ENCODE measurements at regions not wholly inside any gene's neighbourhood (a gene's known extent, or its start where the extent isn't known, plus 50 kb on each side); places are given as distances from the start of the nearest gene placed in this dataset.

GRCh38 chr6:159389695-159390094, 220.5 kb downstream of the FNDC1 start:
- 43 to 51% methylated on average over 3 of the region's 3 CpGs for WGBS, 2 donors
- H3K4me1 ChIP-seq: no peaks in the 10 kb centered on the region
- TF ChIP-seq CTCF (IDR thresholded peaks at IDR 0.05): no peak
- TF ChIP-seq POLR2A (IDR thresholded peaks at IDR 0.05): no peak
- no peak for DNase-seq
- intact Hi-C loops (cut with DNase I; ENCODE audit: low total_unique reads): no loop called here
- no peaks in the 10 kb centered on the region for H3K36me3 ChIP-seq (ENCODE audit: low read depth, missing control alignments)
- H3K27ac ChIP-seq: no peak overlapping the region
- H3K9me3 ChIP-seq: no peaks in the 10 kb centered on the region
- H3K4me3 ChIP-seq: no peak overlapping the region
- no peaks in the 10 kb centered on the region for H3K27me3 ChIP-seq

- TF ChIP-seq POLR2A (IDR thresholded peaks at IDR 0.05) (no peak), CTCF (IDR thresholded peaks at IDR 0.05) (no peak)
- H3K27me3 ChIP-seq: no peaks in the 10 kb centered on the region
- no peak for DNase-seq
- intact Hi-C loops (cut with DNase I; ENCODE audit: low total_unique reads): no loop called here
- 91 to 92% methylated on average over 1 of the region's 1 CpG for WGBS, 2 donors
- no peak overlapping the region for H3K27ac ChIP-seq
- no peaks in the 10 kb centered on the region for H3K4me1 ChIP-seq
- no peaks in the 10 kb centered on the region for H3K36me3 ChIP-seq (ENCODE audit: low read depth, missing control alignments)
- H3K9me3 ChIP-seq: no peaks in the 10 kb centered on the region
- H3K4me3 ChIP-seq: no peak overlapping the region
Observed at GRCh38 chr6:159380114-159380513, 210.9 kb downstream of the FNDC1 start.

GRCh38 chr6:159378411-159379328, 209.5 kb downstream of the FNDC1 start:
- H3K4me1 ChIP-seq: no peaks in the 10 kb centered on the region
- TF ChIP-seq POLR2A (IDR thresholded peaks at IDR 0.05): no peak
- no peak for TF ChIP-seq CTCF (IDR thresholded peaks at IDR 0.05)
- H3K27me3 ChIP-seq: no peaks in the 10 kb centered on the region
- H3K4me3 ChIP-seq: no peak overlapping the region
- H3K36me3 ChIP-seq (ENCODE audit: low read depth, missing control alignments): no peaks in the 10 kb centered on the region
- intact Hi-C loops (cut with DNase I; ENCODE audit: low total_unique reads): no loop called here
- WGBS, 2 donors: 71 to 76% methylated on average over 10 of the region's 10 CpGs
- no peaks in the 10 kb centered on the region for H3K9me3 ChIP-seq
- no peak overlapping the region for H3K27ac ChIP-seq
- no peak for DNase-seq

DNA sequence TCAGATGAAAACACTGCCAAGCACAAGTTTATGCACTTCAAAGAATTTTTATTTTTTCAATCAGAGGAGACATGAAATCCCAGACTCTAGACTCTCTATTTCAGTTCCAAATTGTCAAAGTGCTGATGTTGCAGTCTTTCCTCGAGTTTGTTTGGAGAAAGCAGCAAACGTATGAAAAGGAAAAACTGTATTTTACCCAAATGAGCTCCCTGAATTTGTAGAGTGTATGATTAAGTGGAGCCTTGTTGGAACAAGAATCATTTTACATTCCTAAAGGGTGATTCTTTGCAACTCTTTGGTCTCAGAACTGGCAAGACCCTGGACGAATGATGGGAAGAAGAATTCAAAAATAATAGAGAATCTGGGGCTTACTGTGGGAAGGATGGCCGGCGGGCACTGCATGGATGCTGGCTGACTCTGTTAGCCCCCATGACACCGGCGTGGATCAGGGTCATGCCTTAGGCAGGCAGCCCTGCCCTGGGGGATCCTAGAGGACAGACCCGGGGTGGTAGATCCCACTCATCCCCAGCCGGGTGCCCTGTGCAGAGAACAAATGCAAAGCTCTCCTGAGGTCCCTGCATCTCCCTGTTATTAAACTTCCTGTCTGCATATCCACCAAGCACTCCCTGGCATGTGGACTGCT, 207.4 kb downstream of the FNDC1 start:
- intact Hi-C loops (cut with DNase I; ENCODE audit: low total_unique reads): no loop called here
- Histone ChIP-seq H3K4me3 (no peak overlapping the region), H3K27me3 (no peaks in the 10 kb centered on the region), H3K36me3 (ENCODE audit: low read depth, missing control alignments) (no peaks in the 10 kb centered on the region), H3K4me1 (no peaks in the 10 kb centered on the region), H3K9me3 (no peaks in the 10 kb centered on the region), H3K27ac (no peak overlapping the region)
- 50 to 73% methylated on average over 9 of the region's 9 CpGs for WGBS, 2 donors
- TF ChIP-seq POLR2A (IDR thresholded peaks at IDR 0.05) (no peak), CTCF (IDR thresholded peaks at IDR 0.05) (no peak)
- DNase-seq: no peak
